Caki2 (cell line): ENCODE measurements at regions not wholly inside any gene's neighbourhood (a gene's known extent, or its start where the extent isn't known, plus 50 kb on each side); places are given as distances from the start of the nearest gene placed in this dataset.

Experiments
- DNase-seq: peaks from one replicate; pipeline ENCODE4 v3.0.0-alpha.2; 2015; ENCODE audit warnings: low read depth
- in situ Hi-C: cut with HindIII; loops from 2 replicates; pipeline ENCODE4 v1.10.0; 2016; ENCODE audit warnings: low sequenced_read_pairs, low pct_unique_long_range_greater_than_20kb, mixed read lengths

GRCh38 chr4:33302321-33302720 lies 2582.2 kb downstream of the PCDH7 start:
- DNase-seq, result no peak

GRCh38 chr4:33306131-33306530 lies 2586.0 kb downstream of the PCDH7 start:
- in situ Hi-C loops, result no loop called here
- DNase-seq, result no peak

More at GRCh38 chr4:33302321-33302720, 2582.2 kb downstream of the PCDH7 start:
- in situ Hi-C loops, result no loop called here

- in situ Hi-C loops, result no loop called here
Observed at GRCh38 chr4:33316033-33316432, 2595.9 kb downstream of the PCDH7 start.

GRCh38 chr4:33316578-33316977 lies 2596.4 kb downstream of the PCDH7 start:
- no peak for DNase-seq
- in situ Hi-C loops, result no loop called here

More at GRCh38 chr4:33316033-33316432, 2595.9 kb downstream of the PCDH7 start:
- DNase-seq, result no peak

GRCh38 chr4:33323393-33323792 lies 2603.2 kb downstream of the PCDH7 start:
- in situ Hi-C loops, result no loop called here
- DNase-seq, result no peak

DNA sequence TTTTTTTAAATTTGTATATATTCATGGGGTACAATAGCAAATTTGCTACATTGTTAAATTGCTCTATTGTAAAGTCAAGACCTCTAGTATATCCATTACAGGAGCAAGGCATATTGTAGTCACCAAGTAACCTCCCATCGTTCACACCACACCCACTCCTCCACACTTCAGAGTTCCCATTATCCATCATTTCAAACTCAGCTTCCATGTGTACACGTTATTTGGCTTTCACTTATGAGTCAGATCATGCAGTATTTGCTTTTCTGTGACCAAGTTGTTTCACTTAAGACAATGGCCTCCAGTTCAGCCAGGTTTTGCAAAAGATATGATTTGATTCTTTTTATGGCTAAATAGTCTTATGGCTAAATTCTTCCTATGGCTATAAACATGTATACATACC lies 2614.2 kb downstream of the PCDH7 start:
- in situ Hi-C loops, result no loop called here

GRCh38 chr4:33339762-33340161 lies 2619.6 kb downstream of the PCDH7 start:
- in situ Hi-C loops, result no loop called here
- DNase-seq, result no peak

More for the DNA sequence above, 2614.2 kb downstream of the PCDH7 start:
- no peak for DNase-seq

- in situ Hi-C loops, result no loop called here
- no peak for DNase-seq
Observed at GRCh38 chr4:33340168-33340567, 2620.0 kb downstream of the PCDH7 start.

GRCh38 chr4:33349376-33349775 lies 2629.2 kb downstream of the PCDH7 start:
- in situ Hi-C loops, result no loop called here
- no peak for DNase-seq

DNA sequence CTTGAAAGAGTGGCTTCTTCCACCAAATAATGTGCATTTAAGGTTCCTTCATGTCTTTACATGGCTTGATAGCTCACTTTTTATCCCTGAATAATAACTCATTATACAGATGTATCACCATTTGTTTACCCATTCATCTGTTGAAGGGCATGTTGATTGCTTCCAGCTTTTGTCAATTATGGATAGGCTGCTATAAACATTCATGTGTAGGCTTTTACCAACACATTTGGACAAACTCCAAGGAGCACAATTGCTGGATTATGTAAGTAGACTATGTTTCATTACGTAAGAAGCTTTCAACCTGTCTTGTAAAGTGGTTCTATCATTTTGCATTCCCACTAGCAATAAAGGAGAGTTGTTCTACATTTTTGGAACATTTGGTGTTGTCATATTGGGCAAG lies 2637.0 kb downstream of the PCDH7 start:
- in situ Hi-C loops, result no loop called here
- no peak for DNase-seq

DNA sequence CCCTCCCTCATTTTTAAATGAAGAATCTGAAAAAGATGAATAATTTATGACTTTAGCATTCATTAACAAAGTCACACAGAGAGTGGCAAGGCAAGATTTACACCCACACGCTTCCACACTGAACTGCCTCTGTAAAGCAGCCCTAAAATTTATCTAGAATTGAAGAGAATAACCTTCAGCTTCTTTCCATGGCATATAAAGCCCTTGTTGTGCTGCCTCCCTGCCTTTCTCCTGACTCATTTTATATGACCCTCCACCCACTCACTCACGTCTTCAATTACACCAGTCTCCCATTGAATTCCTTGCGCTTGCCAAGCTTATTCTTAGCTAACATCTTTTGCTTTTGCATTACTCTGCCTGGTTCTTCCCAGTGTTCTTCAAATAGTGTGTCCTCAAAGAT lies 2649.3 kb downstream of the PCDH7 start:
- no peak for DNase-seq
- in situ Hi-C loops, result no loop called here

- no peak for DNase-seq
- in situ Hi-C loops, result no loop called here
Observed at GRCh38 chr4:33381816-33382215, 2661.6 kb downstream of the PCDH7 start.

DNA sequence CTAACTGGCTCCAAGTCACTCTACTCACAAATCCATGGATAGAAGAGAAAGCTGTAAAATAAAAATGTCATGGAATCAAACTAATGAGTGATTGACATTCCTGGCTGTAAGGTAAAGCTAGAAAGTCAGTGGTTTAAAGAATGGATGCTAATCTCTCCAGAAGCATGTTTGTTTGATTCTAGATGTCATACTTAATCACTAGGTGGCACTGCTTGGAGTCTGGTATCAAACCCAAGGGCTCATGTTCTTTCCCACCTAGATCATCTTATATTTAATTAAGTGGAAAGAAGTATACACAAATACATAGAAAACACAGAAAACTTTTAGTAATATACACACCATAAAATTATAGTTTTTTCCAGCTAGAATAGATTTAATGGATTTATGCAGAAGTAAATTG lies 2666.6 kb downstream of the PCDH7 start:
- in situ Hi-C loops, result no loop called here
- DNase-seq, result no peak

GRCh38 chr4:33390976-33391375 lies 2670.8 kb downstream of the PCDH7 start:
- DNase-seq, result no peak
- in situ Hi-C loops, result no loop called here

DNA sequence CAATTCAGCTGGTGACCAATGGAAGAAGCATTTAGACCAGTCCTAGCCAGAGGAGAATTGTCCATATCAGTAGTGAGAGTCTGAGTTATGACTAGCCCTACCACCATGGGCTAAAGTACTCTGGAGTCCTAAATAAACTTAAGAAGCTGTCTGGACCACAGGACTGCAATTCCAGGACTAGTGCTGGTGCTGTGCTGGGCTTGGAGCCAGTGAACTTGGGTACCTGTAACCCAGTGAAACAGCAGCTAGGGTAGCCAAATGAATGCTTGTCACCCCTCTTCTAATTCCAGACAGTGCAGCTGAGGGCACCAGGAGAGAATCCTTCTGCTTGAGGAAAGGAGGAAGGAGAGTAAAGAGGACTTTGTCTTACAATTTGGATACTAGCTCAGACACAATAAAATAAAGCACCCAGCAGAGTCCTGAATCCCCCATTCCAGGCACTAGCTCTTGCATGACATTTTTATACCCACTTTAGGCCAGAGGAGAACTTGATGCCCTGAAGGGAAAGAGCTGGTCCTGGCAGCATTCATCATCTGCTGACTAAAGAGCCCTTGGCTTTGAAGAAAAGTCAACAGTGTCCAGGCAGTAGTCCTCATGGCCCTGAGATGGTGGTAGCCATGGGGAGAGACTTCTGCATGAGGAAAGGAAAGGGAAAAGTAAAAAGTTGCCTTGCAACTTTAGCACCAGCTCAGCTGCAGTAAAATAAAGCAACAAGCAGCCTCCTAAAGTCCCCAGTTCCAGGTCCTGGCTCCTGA lies 2675.7 kb downstream of the PCDH7 start:
- in situ Hi-C loops, result no loop called here
- no peak for DNase-seq

DNA sequence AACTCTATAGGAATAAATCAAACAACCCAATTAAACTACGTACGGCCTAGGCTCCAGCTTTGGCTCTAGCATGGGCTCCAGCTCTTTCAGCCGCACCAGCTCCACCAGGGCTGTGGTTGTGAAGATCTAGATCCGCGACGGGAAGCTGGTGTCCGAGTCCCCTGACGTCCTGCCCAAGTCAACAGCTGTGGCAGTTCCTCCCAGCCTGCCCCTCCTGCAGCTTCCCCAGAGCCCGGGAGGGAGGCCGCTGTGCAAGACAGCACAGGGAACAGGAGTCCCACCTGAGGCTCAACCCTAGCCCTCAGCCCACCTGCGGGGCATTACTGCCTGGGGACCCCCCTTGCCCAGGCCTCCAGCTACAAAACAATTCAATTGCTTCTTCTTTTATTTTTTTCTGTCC lies 2680.3 kb downstream of the PCDH7 start:
- no peak for DNase-seq
- in situ Hi-C loops, result no loop called here

- in situ Hi-C loops, result no loop called here
- DNase-seq, result no peak
Observed at GRCh38 chr4:33407496-33407895, 2687.3 kb downstream of the PCDH7 start.

DNA sequence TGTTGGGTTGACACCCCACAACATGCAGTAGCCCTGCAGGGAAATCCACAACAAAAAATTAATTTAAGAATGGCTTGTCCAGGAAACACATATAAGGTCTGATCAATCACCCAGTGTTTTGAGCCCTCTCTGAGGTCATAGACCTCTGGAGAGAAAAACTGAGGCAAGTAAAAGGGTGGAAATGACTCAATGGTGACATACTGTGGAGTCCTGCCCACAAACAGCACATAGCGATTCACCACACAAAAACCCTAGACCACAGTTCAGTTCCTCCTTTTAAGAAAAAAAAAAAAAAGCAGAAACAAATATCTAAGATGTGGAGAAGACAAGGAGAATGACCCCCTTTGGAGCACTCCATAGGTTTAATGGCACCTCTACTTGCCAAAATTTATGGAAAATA lies 2691.0 kb downstream of the PCDH7 start:
- in situ Hi-C loops, result no loop called here
- no peak for DNase-seq

DNA sequence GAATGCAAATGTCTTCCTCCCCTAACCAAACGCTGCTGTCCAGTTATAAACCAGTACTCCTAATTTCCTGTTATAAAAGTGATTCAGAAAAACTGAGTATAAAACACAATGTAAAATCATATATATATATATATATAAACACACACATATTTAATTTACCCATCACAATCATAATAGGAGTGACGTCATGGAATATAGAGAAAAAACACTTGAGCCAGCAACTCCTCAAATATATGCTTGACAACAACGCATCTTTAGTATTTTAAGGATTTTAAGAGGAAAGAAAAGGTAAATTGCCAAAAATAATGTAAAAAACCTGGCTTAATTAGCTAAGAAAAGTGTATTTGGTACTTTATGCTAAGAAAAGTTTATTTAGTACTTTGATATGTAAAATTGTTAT lies 2701.7 kb downstream of the PCDH7 start:
- in situ Hi-C loops, result no loop called here
- no peak for DNase-seq

GRCh38 chr4:33422656-33423055 lies 2702.5 kb downstream of the PCDH7 start:
- in situ Hi-C loops, result no loop called here
- DNase-seq, result no peak
